GM18498 (cell line): ENCODE measurements at regions not wholly inside any gene's neighbourhood (a gene's known extent, or its start where the extent isn't known, plus 50 kb on each side); places are given as distances from the start of the nearest gene placed in this dataset.

Source experiments
- ATAC-seq: cut with Tn5 transposase; IDR thresholded peaks from one replicate; pipeline ENCODE4 v1.9.1; 2021; ENCODE audit warnings: mild to moderate bottlenecking, moderate library complexity; ENCODE audit not compliant: unreplicated experiment

GRCh38 chr4:184879271-184879670 is 53.5 kb upstream of the ACSL1 start:
- ATAC-seq = no peak

- no peak for ATAC-seq
These were observed 56.5 kb upstream of the ACSL1 start for GRCh38 chr4:184882276-184882675.

DNA sequence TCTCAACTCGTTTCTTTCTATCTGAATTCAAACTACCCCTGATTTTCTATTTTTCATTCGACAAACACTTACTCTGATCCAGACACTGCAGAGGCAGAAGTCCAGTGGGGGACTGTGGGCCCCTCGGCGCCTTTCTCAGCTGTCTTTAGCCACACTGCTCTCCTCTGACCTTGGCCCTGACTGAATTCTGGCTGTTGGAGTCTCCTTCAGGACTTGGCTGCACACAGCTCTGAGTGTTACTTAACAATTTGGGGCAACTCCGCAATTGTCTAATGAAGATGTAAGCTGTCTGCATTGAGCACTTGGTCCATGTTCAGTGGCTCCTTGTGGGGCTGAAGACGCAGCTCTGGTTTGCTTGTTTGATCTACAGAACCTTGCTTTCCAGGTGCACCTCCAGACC is 57.3 kb upstream of the ACSL1 start:
- no peak for ATAC-seq

GRCh38 chr4:184884883-184885282 is 59.1 kb upstream of the ACSL1 start:
- ATAC-seq = no peak

- no peak for ATAC-seq
These were observed 59.8 kb upstream of the ACSL1 start for GRCh38 chr4:184885602-184886001.

- ATAC-seq = no peak
These were observed 61.6 kb upstream of the ACSL1 start for GRCh38 chr4:184887333-184887732.

DNA sequence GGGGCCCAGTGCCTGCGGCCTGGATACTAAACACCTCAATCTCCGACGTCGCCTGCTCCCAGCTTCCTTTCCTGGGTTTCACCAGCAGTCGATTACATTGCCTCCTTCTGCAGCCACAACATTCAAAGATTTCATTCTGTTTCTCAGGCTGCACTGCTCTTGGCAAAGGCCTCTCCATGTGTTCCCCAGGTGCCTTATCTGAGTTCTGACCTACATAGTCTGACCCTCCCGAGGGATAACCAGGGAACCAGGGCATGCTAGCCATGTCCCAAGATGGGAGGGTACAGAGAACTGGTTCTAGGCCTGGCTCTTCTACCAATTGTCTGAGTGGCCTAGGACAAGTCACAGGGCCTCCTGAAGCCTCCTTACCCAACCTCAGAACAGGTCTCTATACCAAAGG is 62.2 kb upstream of the ACSL1 start:
- no peak for ATAC-seq

- ATAC-seq = no peak
These were observed 64.0 kb upstream of the ACSL1 start for GRCh38 chr4:184889666-184890335.

- no peak for ATAC-seq
These were observed 64.7 kb upstream of the ACSL1 start for GRCh38 chr4:184890499-184890898.

DNA sequence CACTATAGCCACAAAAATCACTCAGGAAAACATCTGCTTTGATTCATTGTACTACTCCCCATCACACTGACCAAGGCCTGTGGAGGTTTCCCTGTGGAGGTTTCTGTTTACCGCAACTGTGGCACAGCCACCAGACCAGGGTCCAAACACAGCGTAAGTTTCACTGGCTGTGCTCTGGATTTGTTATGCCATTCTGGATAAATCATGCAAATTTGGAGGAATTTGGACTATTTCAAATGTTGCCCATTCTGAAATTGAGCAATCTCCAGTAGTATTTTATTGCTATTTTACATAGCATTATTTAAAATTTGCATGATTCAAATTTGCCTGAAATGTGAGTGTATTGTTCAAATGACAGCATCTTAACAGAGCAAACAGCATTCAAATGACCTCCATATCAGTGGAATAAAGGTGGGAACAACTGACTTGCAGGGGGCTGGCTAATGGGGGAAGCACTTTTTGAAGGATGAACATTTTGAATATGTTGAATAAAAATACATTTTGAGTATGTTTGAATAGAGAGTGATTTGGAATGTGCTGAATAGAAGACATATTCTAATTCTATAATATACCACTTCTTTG is 66.1 kb upstream of the ACSL1 start:
- no peak for ATAC-seq

- ATAC-seq = no peak
These were observed 67.2 kb upstream of the ACSL1 start for GRCh38 chr4:184892999-184893398.

- no peak for ATAC-seq
These were observed 68.2 kb upstream of the ACSL1 start for GRCh38 chr4:184893801-184894571.

DNA sequence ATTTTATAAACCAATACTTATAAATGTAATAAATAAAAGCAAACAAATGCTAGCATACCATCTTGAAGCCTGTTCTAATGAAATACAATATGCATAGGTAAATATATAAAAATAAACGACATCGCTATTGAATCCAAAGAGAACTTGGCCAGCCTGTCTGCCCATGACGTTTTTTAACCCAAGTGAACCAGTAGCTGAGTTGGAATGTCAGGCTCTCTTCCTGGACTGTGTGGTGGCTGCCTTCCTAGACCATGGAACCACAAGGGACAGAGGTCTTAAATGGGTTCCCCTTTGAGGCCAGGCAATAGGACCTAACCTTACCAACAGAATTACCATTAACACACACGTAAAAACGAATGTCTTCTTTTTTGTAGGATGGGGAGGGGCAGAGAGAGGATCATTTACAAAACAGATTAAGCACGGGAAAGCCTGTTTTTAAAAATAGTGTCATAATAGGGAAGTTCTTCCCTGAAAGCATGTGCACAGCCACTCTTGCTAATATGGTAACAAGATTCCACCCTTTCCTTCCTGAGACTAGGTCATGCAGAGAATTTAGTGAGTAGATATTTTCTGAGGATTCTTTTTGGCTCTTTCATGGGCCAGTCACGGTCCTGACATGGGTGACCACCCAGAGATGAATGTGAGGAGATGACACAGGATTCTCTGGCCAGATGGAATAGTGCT is 69.4 kb upstream of the ACSL1 start:
- ATAC-seq = no peak

DNA sequence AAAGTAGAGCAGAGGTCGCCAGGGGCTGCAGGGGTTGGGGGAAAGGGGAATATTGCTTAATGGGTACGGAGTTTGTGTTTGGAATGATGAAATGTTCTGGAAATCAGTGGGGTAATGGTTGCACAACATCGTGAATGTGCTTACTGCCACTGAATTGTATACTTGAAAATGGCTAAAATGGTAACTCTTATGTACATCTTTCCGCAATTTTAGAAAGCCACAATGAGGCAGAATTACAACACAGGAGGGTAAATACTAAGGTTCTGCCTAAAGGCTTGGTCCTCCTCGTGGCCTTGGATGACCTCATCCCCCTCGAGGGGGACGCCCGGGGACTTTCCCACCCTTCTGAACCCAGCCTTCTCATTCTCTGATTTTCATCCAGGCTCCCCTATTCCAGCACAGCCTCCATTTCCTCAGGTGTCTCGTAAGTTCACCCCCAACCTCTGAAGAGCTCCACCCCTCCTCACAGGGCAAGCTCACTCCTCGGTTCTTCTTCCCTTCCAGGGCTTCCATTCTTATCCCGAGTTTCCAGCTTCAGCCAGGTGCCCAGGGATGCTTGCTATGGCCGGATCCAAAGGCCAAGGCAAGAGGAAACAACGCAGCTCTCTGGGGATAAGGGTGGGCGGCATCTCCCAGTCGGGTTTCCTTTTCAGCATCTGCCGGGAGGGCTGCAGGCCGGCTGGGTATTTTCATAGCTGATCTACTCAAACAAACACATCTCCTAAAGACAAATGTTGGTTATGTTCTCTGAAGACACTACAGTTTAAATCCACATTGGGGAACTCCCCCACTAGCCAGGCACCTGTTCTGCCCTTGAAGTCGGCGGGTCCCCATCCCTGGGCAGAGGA is 71.3 kb upstream of the ACSL1 start:
- peak; percentile 53 for ATAC-seq

GRCh38 chr4:184897895-184898294 is 72.1 kb upstream of the ACSL1 start:
- ATAC-seq = no peak

DNA sequence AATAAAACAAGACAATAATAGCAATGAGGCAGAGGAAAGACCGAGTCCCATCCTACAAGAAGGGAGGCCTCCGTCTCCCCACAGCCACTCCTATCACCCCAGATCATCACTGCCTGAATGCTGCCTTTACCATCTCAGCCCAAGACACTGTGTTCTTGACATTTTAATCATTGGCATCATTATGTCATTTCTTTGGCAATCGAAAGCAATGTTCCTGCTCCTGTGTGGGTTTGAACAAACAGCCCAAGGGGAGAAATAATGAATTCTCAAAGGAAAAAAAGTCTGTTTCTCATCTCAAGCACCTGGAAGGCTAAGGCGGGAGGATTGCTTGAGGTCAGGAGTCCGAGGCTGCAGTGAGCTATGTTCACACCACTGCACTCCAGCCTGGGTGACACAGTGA is 73.0 kb upstream of the ACSL1 start:
- no peak for ATAC-seq

- ATAC-seq = no peak
These were observed 73.7 kb upstream of the ACSL1 start for GRCh38 chr4:184899261-184900134.

DNA sequence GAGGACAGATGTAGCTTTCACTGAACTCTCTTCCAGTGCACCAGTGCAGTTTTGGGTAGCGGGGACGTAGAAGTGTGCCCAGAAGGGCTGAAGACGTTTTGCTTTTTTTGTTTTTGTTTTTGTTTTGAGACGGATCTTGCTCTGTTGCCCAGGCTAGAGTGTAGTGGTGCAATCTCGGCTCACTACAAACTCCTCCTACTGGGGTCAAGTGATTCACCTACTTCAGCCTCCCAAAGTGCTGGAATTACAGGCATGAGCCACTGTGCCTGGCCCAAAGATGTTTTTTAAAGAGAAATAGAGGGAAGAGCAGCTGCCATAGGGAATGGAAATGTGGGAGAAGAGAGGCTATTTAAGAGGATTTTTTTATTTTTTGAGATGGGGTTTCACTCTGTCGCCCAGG is 74.4 kb upstream of the ACSL1 start:
- ATAC-seq = no peak

DNA sequence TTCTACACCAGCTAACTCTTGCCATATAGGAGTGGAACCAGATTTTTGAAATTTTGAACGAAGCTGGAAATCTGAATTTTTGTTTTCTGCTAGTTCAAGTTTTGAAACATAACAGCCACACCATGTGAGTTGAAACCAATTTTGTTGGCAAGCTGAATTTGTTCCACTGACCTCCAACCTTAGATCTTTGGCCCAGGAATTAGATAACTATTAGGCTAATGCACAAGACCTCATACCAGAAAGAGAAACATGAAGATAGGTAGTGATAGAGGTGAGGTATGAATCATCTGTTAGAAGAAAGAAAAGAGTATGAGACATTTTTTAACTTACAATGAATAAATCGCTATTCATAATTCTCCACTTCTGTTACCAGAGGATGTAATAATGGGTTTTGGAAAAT is 76.8 kb upstream of the ACSL1 start:
- no peak for ATAC-seq
